Loucy (cell line): ENCODE measurements at regions not wholly inside any gene's neighbourhood (a gene's known extent, or its start where the extent isn't known, plus 50 kb on each side); places are given as distances from the start of the nearest gene placed in this dataset.

ENCODE experiments used
- H2AFZ ChIP-seq: fragments of 200-600 bp; sonication (generic); 2 replicates; pipeline ENCODE4 v1.6.0; 2016; ENCODE audit warnings: antibody characterized with exemption, mild to moderate bottlenecking, low read length, moderate library complexity
- H3F3A ChIP-seq: fragments of 200-600 bp; 2 replicates; pipeline ENCODE4 v1.6.0; 2016; ENCODE audit warnings: antibody characterized with exemption, low read depth, mild to moderate bottlenecking
- H3K27me3 ChIP-seq: fragments of 200-600 bp; sonication (generic); 2 replicates; pipeline ENCODE4 v1.6.1; 2014; ENCODE audit warnings: low read length, mild to moderate bottlenecking; ENCODE audit not compliant: insufficient read depth, poor library complexity, severe bottlenecking
- H3K36me3 ChIP-seq: fragments of 200-600 bp; sonication (generic); 2 replicates; pipeline ENCODE4 v1.6.1; 2016; ENCODE audit warnings: low read length; ENCODE audit not compliant: insufficient read depth
- H3K4me1 ChIP-seq: fragments of 200-600 bp; sonication (generic); 2 replicates; pipeline ENCODE4 v1.5.1; 2014; ENCODE audit warnings: low read length, mild to moderate bottlenecking; ENCODE audit not compliant: insufficient read depth, poor library complexity, severe bottlenecking
- H3K4me2 ChIP-seq: fragments of 200-600 bp; sonication (generic); 2 replicates; pipeline ENCODE4 v1.6.0; 2014; ENCODE audit warnings: antibody characterized with exemption, low read length, low read depth, mild to moderate bottlenecking; ENCODE audit not compliant: poor library complexity, severe bottlenecking
- H3K4me3 ChIP-seq: fragments of 200-600 bp; sonication (generic); 2 replicates; pipeline ENCODE4 v1.5.1; 2014; ENCODE audit warnings: low read length, mild to moderate bottlenecking, mixed read lengths; ENCODE audit not compliant: poor library complexity, severe bottlenecking
- H3K79me2 ChIP-seq: fragments of 200-600 bp; sonication (generic); 2 replicates; pipeline ENCODE4 v1.6.1; 2014; ENCODE audit warnings: low read length; ENCODE audit not compliant: insufficient read depth
- H3K9ac ChIP-seq: fragments of 200-600 bp; sonication (generic); 2 replicates; pipeline ENCODE4 v1.6.0; 2014; ENCODE audit warnings: mild to moderate bottlenecking, low read depth, low read length, moderate library complexity; ENCODE audit not compliant: poor library complexity, severe bottlenecking
- H3K9me2 ChIP-seq: fragments of 200-600 bp; sonication (generic); replicated peaks from 2 replicates; pipeline ENCODE4 v1.6.1; 2016; ENCODE audit warnings: low read depth, low read length, mixed read lengths
- H3K9me3 ChIP-seq: fragments of 200-600 bp; sonication (generic); 2 replicates; pipeline ENCODE4 v1.6.1; 2014; ENCODE audit warnings: mild to moderate bottlenecking, antibody characterized with exemption, low read length, low read depth; ENCODE audit not compliant: insufficient read depth
- H4K20me1 ChIP-seq: fragments of 200-600 bp; sonication (generic); 2 replicates; pipeline ENCODE4 v1.6.0; 2014; ENCODE audit warnings: antibody characterized with exemption, low read length, mild to moderate bottlenecking; ENCODE audit not compliant: insufficient read depth, poor library complexity, severe bottlenecking
- CTCF ChIP-seq: fragments of 200-600 bp; sonication (generic); conservative IDR thresholded peaks from 2 replicates; pipeline ENCODE4 v1.5.1; 2014; ENCODE audit warnings: mild to moderate bottlenecking, antibody characterized with exemption, low read length
- EZH2phosphoT487 ChIP-seq: fragments of 200-600 bp; IDR thresholded peaks from 2 replicates; pipeline ENCODE4 v1.6.1; 2018; ENCODE audit warnings: antibody characterized with exemption, mild to moderate bottlenecking, moderate library complexity, borderline replicate concordance

GRCh38 chr18:27762054-27762453, 414.9 kb downstream of the CDH2 start:
- Histone ChIP-seq H3K9me3 (no peaks in the 10 kb centered on the region), H3K9ac (no peak overlapping the region), H3F3A (no peaks in the 10 kb centered on the region), H3K27me3 (no peaks in the 10 kb centered on the region), H3K4me2 (no peak overlapping the region), H4K20me1 (no peaks in the 10 kb centered on the region), H3K79me2 (no peaks in the 10 kb centered on the region), H2AFZ (no peak overlapping the region), H3K4me1 (no peaks in the 10 kb centered on the region), H3K9me2 (no peaks in the 10 kb centered on the region), H3K36me3 (no peaks in the 10 kb centered on the region), H3K4me3 (no peak overlapping the region)
- TF ChIP-seq EZH2phosphoT487, result no peak
- no peak for TF ChIP-seq CTCF

GRCh38 chr18:27752944-27753343, 424.0 kb downstream of the CDH2 start:
- no peak overlapping the region for H2AFZ ChIP-seq
- no peaks in the 10 kb centered on the region for H3K4me1 ChIP-seq
- no peaks in the 10 kb centered on the region for H3K36me3 ChIP-seq
- no peak overlapping the region for H3K4me3 ChIP-seq
- H3K4me2 ChIP-seq, result no peak overlapping the region
- no peak for TF ChIP-seq EZH2phosphoT487
- no peak for TF ChIP-seq CTCF
- H3K79me2 ChIP-seq, result no peaks in the 10 kb centered on the region
- no peak overlapping the region for H3K9ac ChIP-seq
- no peaks in the 10 kb centered on the region for H3K9me2 ChIP-seq
- H3K27me3 ChIP-seq, result no peaks in the 10 kb centered on the region
- H3F3A ChIP-seq, result no peaks in the 10 kb centered on the region
- no peaks in the 10 kb centered on the region for H3K9me3 ChIP-seq
- no peaks in the 10 kb centered on the region for H4K20me1 ChIP-seq

GRCh38 chr18:27750923-27751322, 426.0 kb downstream of the CDH2 start:
- H3K9me2 ChIP-seq, result no peaks in the 10 kb centered on the region
- no peak for TF ChIP-seq CTCF
- TF ChIP-seq EZH2phosphoT487, result no peak
- no peaks in the 10 kb centered on the region for H3K79me2 ChIP-seq
- no peaks in the 10 kb centered on the region for H3K27me3 ChIP-seq
- no peak overlapping the region for H3K4me2 ChIP-seq
- H2AFZ ChIP-seq, result peak overlapping the region; percentile 18; the same call in 1 of the 2 replicates
- H3K4me3 ChIP-seq, result no peak overlapping the region
- H3F3A ChIP-seq, result no peaks in the 10 kb centered on the region
- H3K9me3 ChIP-seq, result no peaks in the 10 kb centered on the region
- no peak overlapping the region for H3K9ac ChIP-seq
- no peaks in the 10 kb centered on the region for H4K20me1 ChIP-seq
- H3K36me3 ChIP-seq, result no peaks in the 10 kb centered on the region
- no peaks in the 10 kb centered on the region for H3K4me1 ChIP-seq
